OCI-LY3 (cell line): ENCODE measurements at regions not wholly inside any gene's neighbourhood (a gene's known extent, or its start where the extent isn't known, plus 50 kb on each side); places are given as distances from the start of the nearest gene placed in this dataset.

Experiments used
- H2AFZ ChIP-seq: fragments of 200-600, 300-600 bp; shearing (Covaris generic); 2 replicates; pipeline ENCODE4 v1.6.0; 2014; ENCODE audit warnings: antibody characterized with exemption, low read depth, low read length
- H3K27ac ChIP-seq: fragments of 200-600, 300-600 bp; sonication (generic); 2 replicates; pipeline ENCODE4 v1.5.1; 2014; ENCODE audit warnings: mild to moderate bottlenecking, low read length, moderate library complexity, mixed read lengths
- H3K27me3 ChIP-seq: fragments of 200-600, 300-600 bp; sonication (generic); 2 replicates; pipeline ENCODE4 v1.6.1; 2014; ENCODE audit warnings: low read depth, low read length, mixed read lengths
- H3K36me3 ChIP-seq: fragments of 200-600, 300-600 bp; sonication (generic); replicated peaks from 2 replicates; pipeline ENCODE3; 2014; ENCODE audit warnings: low read depth, low read length, mixed read lengths
- H3K4me1 ChIP-seq: fragments of 300-600, 200-600 bp; sonication (generic); 2 replicates; pipeline ENCODE4 v1.6.1; 2014; ENCODE audit warnings: low read length, mixed read lengths
- H3K4me2 ChIP-seq: fragments of 200-600, 300-600 bp; sonication (generic); 2 replicates; pipeline ENCODE4 v1.6.1; 2014; ENCODE audit warnings: low read length, mixed read lengths
- H3K4me3 ChIP-seq: fragments of 300-600, 200-600 bp; sonication (generic); 2 replicates; pipeline ENCODE4 v1.5.1; 2014; ENCODE audit warnings: antibody characterized with exemption, mild to moderate bottlenecking, low read length, moderate library complexity
- H3K79me2 ChIP-seq: fragments of 300-600, 200-600 bp; shearing (Covaris generic); 2 replicates; pipeline ENCODE4 v1.6.1; 2014; ENCODE audit warnings: mild to moderate bottlenecking, low read length, mixed read lengths
- H3K9ac ChIP-seq: fragments of 300-600, 200-600 bp; shearing (Covaris generic); 2 replicates; pipeline ENCODE4 v1.6.0; 2014; ENCODE audit warnings: mild to moderate bottlenecking, low read length, moderate library complexity
- H3K9me3 ChIP-seq: fragments of 200-600, 300-600 bp; shearing (Covaris generic); 2 replicates; pipeline ENCODE4 v1.6.1; 2014; ENCODE audit warnings: low read length, mixed read lengths; ENCODE audit not compliant: insufficient read depth
- H4K20me1 ChIP-seq: fragments of 200-600, 300-600 bp; sonication (generic); 2 replicates; pipeline ENCODE4 v1.6.1; 2016; ENCODE audit warnings: low read length, mixed read lengths; ENCODE audit not compliant: insufficient read depth
- EZH2phosphoT487 ChIP-seq: fragments of 200-600 bp; shearing (Covaris generic); IDR thresholded peaks from 2 replicates; pipeline ENCODE4 v1.6.1; 2018; ENCODE audit warnings: antibody characterized with exemption, mixed run types, low read depth
- TF ChIP-seq, protein P1 (sequence below): fragments of 200-600, 300-600 bp; sonication (generic); IDR thresholded peaks from 2 replicates; pipeline ENCODE4 v1.5.1; 2014; ENCODE audit warnings: antibody characterized with exemption, low read length, low read depth

DNA sequence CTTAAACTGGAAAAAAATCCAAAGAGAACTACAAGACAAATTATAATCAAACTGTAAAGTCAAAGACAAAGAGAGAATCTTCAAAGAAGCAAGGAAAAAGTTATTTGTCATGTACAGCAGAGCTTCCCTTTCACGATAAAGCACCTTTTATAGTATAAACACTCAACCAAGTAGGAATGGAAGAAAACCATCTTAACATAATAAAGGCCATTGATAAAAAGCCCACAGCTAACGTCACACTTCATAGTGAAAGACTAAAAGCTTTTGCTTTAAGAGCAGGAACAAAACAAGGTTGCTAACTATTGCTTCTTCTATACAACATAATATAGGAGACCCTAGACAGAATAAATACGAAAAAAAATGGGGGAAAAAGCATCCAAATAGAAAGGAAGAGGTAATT, 595.7 kb upstream of the POU3F4 start:
- Histone ChIP-seq H3K4me3 (no peak overlapping the region), H3K36me3 (no peaks in the 10 kb centered on the region), H4K20me1 (no peaks in the 10 kb centered on the region), H3K27me3 (no peaks in the 10 kb centered on the region), H3K9ac (no peak overlapping the region), H3K79me2 (no peaks in the 10 kb centered on the region), H3K27ac (no peak overlapping the region), H3K9me3 (no peaks in the 10 kb centered on the region), H3K4me2 (no peak overlapping the region), H2AFZ (peak overlapping the region; percentile 46; the same call in 1 of the 2 replicates), H3K4me1 (no peaks in the 10 kb centered on the region)
- no peak for TF ChIP-seq EZH2phosphoT487
- TF ChIP-seq, protein P1, sequence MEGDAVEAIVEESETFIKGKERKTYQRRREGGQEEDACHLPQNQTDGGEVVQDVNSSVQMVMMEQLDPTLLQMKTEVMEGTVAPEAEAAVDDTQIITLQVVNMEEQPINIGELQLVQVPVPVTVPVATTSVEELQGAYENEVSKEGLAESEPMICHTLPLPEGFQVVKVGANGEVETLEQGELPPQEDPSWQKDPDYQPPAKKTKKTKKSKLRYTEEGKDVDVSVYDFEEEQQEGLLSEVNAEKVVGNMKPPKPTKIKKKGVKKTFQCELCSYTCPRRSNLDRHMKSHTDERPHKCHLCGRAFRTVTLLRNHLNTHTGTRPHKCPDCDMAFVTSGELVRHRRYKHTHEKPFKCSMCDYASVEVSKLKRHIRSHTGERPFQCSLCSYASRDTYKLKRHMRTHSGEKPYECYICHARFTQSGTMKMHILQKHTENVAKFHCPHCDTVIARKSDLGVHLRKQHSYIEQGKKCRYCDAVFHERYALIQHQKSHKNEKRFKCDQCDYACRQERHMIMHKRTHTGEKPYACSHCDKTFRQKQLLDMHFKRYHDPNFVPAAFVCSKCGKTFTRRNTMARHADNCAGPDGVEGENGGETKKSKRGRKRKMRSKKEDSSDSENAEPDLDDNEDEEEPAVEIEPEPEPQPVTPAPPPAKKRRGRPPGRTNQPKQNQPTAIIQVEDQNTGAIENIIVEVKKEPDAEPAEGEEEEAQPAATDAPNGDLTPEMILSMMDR = no peak

DNA sequence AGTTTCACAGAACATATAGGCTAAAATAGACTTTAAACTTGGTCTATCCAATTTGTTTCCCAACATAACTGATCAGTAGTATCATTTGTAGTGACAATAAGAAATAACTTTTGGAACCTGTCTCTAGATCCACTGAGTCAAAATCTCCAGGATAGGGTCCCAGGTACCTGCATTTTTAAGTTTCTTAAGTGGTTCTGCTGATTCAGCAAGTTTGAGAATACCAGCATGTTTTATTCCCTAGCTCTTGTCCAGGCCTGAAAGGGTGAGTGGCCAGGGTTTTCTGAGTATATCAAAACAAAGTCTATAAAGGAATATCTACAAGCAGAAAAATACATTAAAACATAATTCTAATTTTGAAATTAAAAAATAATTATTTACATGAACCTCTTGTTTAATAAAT, 573.1 kb upstream of the POU3F4 start:
- Histone ChIP-seq H3K9me3 (no peaks in the 10 kb centered on the region), H3K4me2 (no peak overlapping the region), H3K4me3 (no peak overlapping the region), H3K27ac (no peak overlapping the region), H3K36me3 (no peaks in the 10 kb centered on the region), H2AFZ (no peak overlapping the region), H3K9ac (no peak overlapping the region), H3K27me3 (no peaks in the 10 kb centered on the region), H3K79me2 (no peaks in the 10 kb centered on the region), H3K4me1 (0 out of 2 replicates have a peak, but pooled peaks cover 5% of the 10 kb centered on the region), H4K20me1 (no peaks in the 10 kb centered on the region)
- no peak for TF ChIP-seq EZH2phosphoT487
- TF ChIP-seq, protein P1 = no peak

DNA sequence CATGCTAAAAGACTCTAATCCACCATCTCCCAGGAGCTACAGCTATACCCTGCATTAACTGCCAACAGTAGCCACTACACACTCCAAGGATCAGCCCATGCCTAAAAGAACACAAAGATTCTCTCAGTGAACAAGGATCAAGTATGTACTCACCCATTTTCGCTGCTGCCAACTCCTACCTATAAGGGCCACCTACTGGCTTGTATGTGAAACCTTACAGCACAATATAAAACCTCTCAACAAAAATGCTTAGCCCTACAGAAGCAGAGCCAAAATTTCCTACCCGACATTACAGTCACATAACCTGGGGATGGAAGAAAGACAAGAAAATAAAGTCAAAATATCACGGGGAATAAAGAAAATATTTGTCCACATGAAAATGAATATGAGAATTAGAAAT, 562.8 kb upstream of the POU3F4 start:
- H3K27me3 ChIP-seq = no peaks in the 10 kb centered on the region
- H3K9me3 ChIP-seq = no peaks in the 10 kb centered on the region
- no peak overlapping the region for H3K4me3 ChIP-seq
- no peaks in the 10 kb centered on the region for H3K36me3 ChIP-seq
- no peak overlapping the region for H2AFZ ChIP-seq
- H3K79me2 ChIP-seq = no peaks in the 10 kb centered on the region
- H3K9ac ChIP-seq = no peak overlapping the region
- H3K27ac ChIP-seq = no peak overlapping the region
- no peaks in the 10 kb centered on the region for H4K20me1 ChIP-seq
- no peaks in the 10 kb centered on the region for H3K4me1 ChIP-seq
- TF ChIP-seq, protein P1 = peak; percentile 34
- TF ChIP-seq EZH2phosphoT487 = no peak
- H3K4me2 ChIP-seq = no peak overlapping the region

DNA sequence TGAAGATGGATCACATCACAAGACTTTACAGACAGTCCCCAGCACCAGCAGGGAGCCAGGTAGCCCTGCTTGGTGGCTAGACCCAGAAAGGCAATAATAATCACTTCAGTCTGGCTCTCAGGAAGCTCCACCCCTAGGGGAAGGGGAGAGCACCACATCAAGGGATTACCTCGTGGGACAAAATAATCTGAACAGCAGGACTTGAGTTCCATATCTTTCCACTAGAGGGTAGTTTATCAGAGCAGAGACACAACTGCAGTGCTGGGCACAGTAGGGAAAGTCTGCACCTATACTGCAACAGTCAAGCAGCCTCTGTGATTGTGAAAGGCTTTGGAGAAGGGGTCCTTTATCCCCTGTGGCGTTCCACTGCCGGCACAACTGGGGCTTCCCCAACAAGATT, 547.0 kb upstream of the POU3F4 start:
- H3K27ac ChIP-seq = no peak overlapping the region
- TF ChIP-seq, protein P1 = peak; percentile 22; the same call in 1 of the 2 replicates
- TF ChIP-seq EZH2phosphoT487 = no peak
- H3K9me3 ChIP-seq = no peaks in the 10 kb centered on the region

More for the DNA sequence above, 547.0 kb upstream of the POU3F4 start:
- Histone ChIP-seq H2AFZ (peak overlapping the region; percentile 64; the same call in 1 of the 2 replicates), H4K20me1 (no peaks in the 10 kb centered on the region), H3K9ac (no peak overlapping the region), H3K4me3 (no peak overlapping the region), H3K36me3 (no peaks in the 10 kb centered on the region), H3K4me1 (no peaks in the 10 kb centered on the region), H3K79me2 (no peaks in the 10 kb centered on the region), H3K27me3 (no peaks in the 10 kb centered on the region), H3K4me2 (no peak overlapping the region)
